ENCODE measurements at regions not wholly inside any gene's neighbourhood (a gene's known extent, or its start where the extent isn't known, plus 50 kb on each side); places are given as distances from the start of the nearest gene placed in this dataset.

GRCh38 chr12:3405821-3406220 is 85.2 kb upstream of the PRMT8 start:
- H3K27me3 ChIP-seq (ENCODE audit: low read depth, low read length): no peaks in the 10 kb centered on the region
- H3K36me3 ChIP-seq (ENCODE audit: control insufficient read depth in 1 of 2, insufficient read depth in 2 of 2, low read length in 2 of 2): no peaks in the 10 kb centered on the region
- H3K4me1 ChIP-seq (ENCODE audit: control insufficient read depth in 1 of 2, insufficient read depth in 2 of 2, low read length in 2 of 2): no peaks in the 10 kb centered on the region
- peaks cover 5 to 33% of the 10 kb centered on the region in 2 donors for H3K9me3 ChIP-seq (ENCODE audit: control insufficient read depth in 1 of 2, low read length in 2 of 2)
- peak overlapping the region in 1 of 2 donors; percentile 17 for H3K4me3 ChIP-seq (ENCODE audit: low read depth in 1 of 2, low read length in 2 of 2)
- no peak overlapping the region for H3K27ac ChIP-seq (ENCODE audit: low read length)

- Histone ChIP-seq H3K4me1 (ENCODE audit: control insufficient read depth in 1 of 2, insufficient read depth in 2 of 2, low read length in 2 of 2) (no peaks in the 10 kb centered on the region), H3K9me3 (ENCODE audit: control insufficient read depth in 1 of 2, low read length in 2 of 2) (peaks cover 5 to 33% of the 10 kb centered on the region in 2 donors), H3K27me3 (ENCODE audit: low read depth, low read length) (no peaks in the 10 kb centered on the region), H3K27ac (ENCODE audit: low read length) (no peak overlapping the region), H3K4me3 (ENCODE audit: low read depth in 1 of 2, low read length in 2 of 2) (no peak overlapping the region), H3K36me3 (ENCODE audit: control insufficient read depth in 1 of 2, insufficient read depth in 2 of 2, low read length in 2 of 2) (no peaks in the 10 kb centered on the region)
Observed at GRCh38 chr12:3407723-3408122, 83.3 kb upstream of the PRMT8 start.

GRCh38 chr12:3409662-3410061 is 81.3 kb upstream of the PRMT8 start:
- Histone ChIP-seq H3K36me3 (ENCODE audit: control insufficient read depth in 1 of 2, insufficient read depth in 2 of 2, low read length in 2 of 2) (no peaks in the 10 kb centered on the region), H3K4me1 (ENCODE audit: control insufficient read depth in 1 of 2, insufficient read depth in 2 of 2, low read length in 2 of 2) (no peaks in the 10 kb centered on the region), H3K27ac (ENCODE audit: low read length) (no peak overlapping the region), H3K4me3 (ENCODE audit: low read depth in 1 of 2, low read length in 2 of 2) (no peak overlapping the region), H3K9me3 (ENCODE audit: control insufficient read depth in 1 of 2, low read length in 2 of 2) (peaks cover 5 to 37% of the 10 kb centered on the region in 2 donors), H3K27me3 (ENCODE audit: low read depth, low read length) (no peaks in the 10 kb centered on the region)

- Histone ChIP-seq H3K4me1 (ENCODE audit: control insufficient read depth in 1 of 2, insufficient read depth in 2 of 2, low read length in 2 of 2) (no peaks in the 10 kb centered on the region), H3K9me3 (ENCODE audit: control insufficient read depth in 1 of 2, low read length in 2 of 2) (peaks cover 0 to 7% of the 10 kb centered on the region in 2 donors), H3K4me3 (ENCODE audit: low read depth in 1 of 2, low read length in 2 of 2) (no peak overlapping the region), H3K27me3 (ENCODE audit: low read depth, low read length) (peaks cover 9% of the 10 kb centered on the region), H3K27ac (ENCODE audit: low read length) (no peak overlapping the region), H3K36me3 (ENCODE audit: control insufficient read depth in 1 of 2, insufficient read depth in 2 of 2, low read length in 2 of 2) (no peaks in the 10 kb centered on the region)
Observed at GRCh38 chr12:3416159-3416558, 74.8 kb upstream of the PRMT8 start.

- no peak overlapping the region for H3K27ac ChIP-seq (ENCODE audit: low read length)
- peaks cover 0 to 7% of the 10 kb centered on the region in 2 donors for H3K9me3 ChIP-seq (ENCODE audit: control insufficient read depth in 1 of 2, low read length in 2 of 2)
- peaks cover 12% of the 10 kb centered on the region for H3K27me3 ChIP-seq (ENCODE audit: low read depth, low read length)
- no peaks in the 10 kb centered on the region for H3K36me3 ChIP-seq (ENCODE audit: control insufficient read depth in 1 of 2, insufficient read depth in 2 of 2, low read length in 2 of 2)
- H3K4me1 ChIP-seq (ENCODE audit: control insufficient read depth in 1 of 2, insufficient read depth in 2 of 2, low read length in 2 of 2): no peaks in the 10 kb centered on the region
- no peak overlapping the region for H3K4me3 ChIP-seq (ENCODE audit: low read depth in 1 of 2, low read length in 2 of 2)
Observed at GRCh38 chr12:3416670-3417069, 74.3 kb upstream of the PRMT8 start.

GRCh38 chr12:3417113-3417512 is 73.9 kb upstream of the PRMT8 start:
- H3K36me3 ChIP-seq (ENCODE audit: control insufficient read depth in 1 of 2, insufficient read depth in 2 of 2, low read length in 2 of 2): no peaks in the 10 kb centered on the region

GRCh38 chr12:3417937-3418462 is 73.0 kb upstream of the PRMT8 start:
- peaks cover 0 to 7% of the 10 kb centered on the region in 2 donors for H3K9me3 ChIP-seq (ENCODE audit: control insufficient read depth in 1 of 2, low read length in 2 of 2)
- no peaks in the 10 kb centered on the region for H3K4me1 ChIP-seq (ENCODE audit: control insufficient read depth in 1 of 2, insufficient read depth in 2 of 2, low read length in 2 of 2)
- no peak overlapping the region for H3K27ac ChIP-seq (ENCODE audit: low read length)
- no peaks in the 10 kb centered on the region for H3K36me3 ChIP-seq (ENCODE audit: control insufficient read depth in 1 of 2, insufficient read depth in 2 of 2, low read length in 2 of 2)
- H3K27me3 ChIP-seq (ENCODE audit: low read depth, low read length): peaks cover 12% of the 10 kb centered on the region
- no peak overlapping the region for H3K4me3 ChIP-seq (ENCODE audit: low read depth in 1 of 2, low read length in 2 of 2)

More at GRCh38 chr12:3417113-3417512, 73.9 kb upstream of the PRMT8 start:
- no peak overlapping the region for H3K4me3 ChIP-seq (ENCODE audit: low read depth in 1 of 2, low read length in 2 of 2)
- peaks cover 12% of the 10 kb centered on the region for H3K27me3 ChIP-seq (ENCODE audit: low read depth, low read length)
- H3K27ac ChIP-seq (ENCODE audit: low read length): no peak overlapping the region
- H3K4me1 ChIP-seq (ENCODE audit: control insufficient read depth in 1 of 2, insufficient read depth in 2 of 2, low read length in 2 of 2): no peaks in the 10 kb centered on the region
- peaks cover 0 to 7% of the 10 kb centered on the region in 2 donors for H3K9me3 ChIP-seq (ENCODE audit: control insufficient read depth in 1 of 2, low read length in 2 of 2)

- Histone ChIP-seq H3K36me3 (ENCODE audit: control insufficient read depth in 1 of 2, insufficient read depth in 2 of 2, low read length in 2 of 2) (no peaks in the 10 kb centered on the region), H3K27me3 (ENCODE audit: low read depth, low read length) (peaks cover 12% of the 10 kb centered on the region), H3K9me3 (ENCODE audit: control insufficient read depth in 1 of 2, low read length in 2 of 2) (peaks cover 0 to 7% of the 10 kb centered on the region in 2 donors), H3K4me3 (ENCODE audit: low read depth in 1 of 2, low read length in 2 of 2) (no peak overlapping the region), H3K27ac (ENCODE audit: low read length) (no peak overlapping the region), H3K4me1 (ENCODE audit: control insufficient read depth in 1 of 2, insufficient read depth in 2 of 2, low read length in 2 of 2) (no peaks in the 10 kb centered on the region)
Observed at GRCh38 chr12:3418609-3419390, 72.2 kb upstream of the PRMT8 start.

- no peak overlapping the region for H3K27ac ChIP-seq (ENCODE audit: low read length)
- no peak overlapping the region for H3K4me3 ChIP-seq (ENCODE audit: low read depth in 1 of 2, low read length in 2 of 2)
- H3K36me3 ChIP-seq (ENCODE audit: control insufficient read depth in 1 of 2, insufficient read depth in 2 of 2, low read length in 2 of 2): no peaks in the 10 kb centered on the region
- peaks cover 12% of the 10 kb centered on the region for H3K27me3 ChIP-seq (ENCODE audit: low read depth, low read length)
- H3K9me3 ChIP-seq (ENCODE audit: control insufficient read depth in 1 of 2, low read length in 2 of 2): peaks cover 0 to 4% of the 10 kb centered on the region in 2 donors
- H3K4me1 ChIP-seq (ENCODE audit: control insufficient read depth in 1 of 2, insufficient read depth in 2 of 2, low read length in 2 of 2): no peaks in the 10 kb centered on the region
Observed at GRCh38 chr12:3419558-3419957, 71.4 kb upstream of the PRMT8 start.

- no peaks in the 10 kb centered on the region for H3K4me1 ChIP-seq (ENCODE audit: control insufficient read depth in 1 of 2, insufficient read depth in 2 of 2, low read length in 2 of 2)
- H3K9me3 ChIP-seq (ENCODE audit: control insufficient read depth in 1 of 2, low read length in 2 of 2): no peaks in the 10 kb centered on the region
- peaks cover 12% of the 10 kb centered on the region for H3K27me3 ChIP-seq (ENCODE audit: low read depth, low read length)
- no peaks in the 10 kb centered on the region for H3K36me3 ChIP-seq (ENCODE audit: control insufficient read depth in 1 of 2, insufficient read depth in 2 of 2, low read length in 2 of 2)
- H3K27ac ChIP-seq (ENCODE audit: low read length): no peak overlapping the region
- H3K4me3 ChIP-seq (ENCODE audit: low read depth in 1 of 2, low read length in 2 of 2): no peak overlapping the region
Observed at GRCh38 chr12:3420693-3421092, 70.3 kb upstream of the PRMT8 start.

- Histone ChIP-seq H3K36me3 (ENCODE audit: control insufficient read depth in 1 of 2, insufficient read depth in 2 of 2, low read length in 2 of 2) (no peaks in the 10 kb centered on the region), H3K4me1 (ENCODE audit: control insufficient read depth in 1 of 2, insufficient read depth in 2 of 2, low read length in 2 of 2) (no peaks in the 10 kb centered on the region), H3K9me3 (ENCODE audit: control insufficient read depth in 1 of 2, low read length in 2 of 2) (no peaks in the 10 kb centered on the region), H3K27me3 (ENCODE audit: low read depth, low read length) (peaks cover 12% of the 10 kb centered on the region), H3K27ac (ENCODE audit: low read length) (no peak overlapping the region), H3K4me3 (ENCODE audit: low read depth in 1 of 2, low read length in 2 of 2) (no peak overlapping the region)
Observed at GRCh38 chr12:3421191-3421978, 69.6 kb upstream of the PRMT8 start.

Data from muscle layer of duodenum (tissue), 2 donors.